LNCaP clone FGC (cell line): ENCODE measurements at regions not wholly inside any gene's neighbourhood (a gene's known extent, or its start where the extent isn't known, plus 50 kb on each side); places are given as distances from the start of the nearest gene placed in this dataset.
"Not testable (repeated sequence)": the region's sequence is repeated elsewhere in the genome, so short reads cannot be mapped to it uniquely, and the experiment has no call there.

Experiments
- DNase-seq: peaks from one replicate; pipeline ENCODE4 v3.0.0-alpha.2; 2011; ENCODE audit warnings: low read depth
- H3K4me3 ChIP-seq: 2 replicates; pipeline ENCODE4 v1.5.1; 2011; ENCODE audit warnings: mild to moderate bottlenecking, low read depth, low read length, control low read depth
- TF ChIP-seq, protein P1 (sequence below): IDR thresholded peaks from 2 replicates; pipeline ENCODE4 v1.5.1; 2012; ENCODE audit warnings: mild to moderate bottlenecking; ENCODE audit not compliant: control insufficient read depth, insufficient read depth; ENCODE audit errors: extremely low read depth

DNA sequence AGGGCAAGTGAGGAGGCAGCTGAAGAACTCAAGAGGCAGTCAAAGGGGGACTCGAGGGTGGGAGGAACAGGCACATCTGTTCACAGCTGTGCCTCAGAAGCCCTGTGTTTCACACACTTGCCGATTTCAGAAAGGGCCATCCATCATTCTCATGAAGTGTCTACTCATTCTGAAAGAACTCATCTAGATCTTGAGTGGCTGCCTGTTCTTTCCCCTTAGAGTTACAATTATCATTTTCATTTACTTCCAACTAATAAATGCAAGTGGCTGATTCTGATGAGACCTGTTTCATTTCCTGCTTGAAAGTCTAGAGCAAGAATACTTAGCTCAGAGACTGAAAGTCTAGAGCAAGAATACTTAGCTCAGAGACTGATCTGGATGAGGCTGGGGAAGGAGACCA, 1145.1 kb downstream of the UQCRFS1 start:
- no peak overlapping the region for H3K4me3 ChIP-seq
- TF ChIP-seq, protein P1, sequence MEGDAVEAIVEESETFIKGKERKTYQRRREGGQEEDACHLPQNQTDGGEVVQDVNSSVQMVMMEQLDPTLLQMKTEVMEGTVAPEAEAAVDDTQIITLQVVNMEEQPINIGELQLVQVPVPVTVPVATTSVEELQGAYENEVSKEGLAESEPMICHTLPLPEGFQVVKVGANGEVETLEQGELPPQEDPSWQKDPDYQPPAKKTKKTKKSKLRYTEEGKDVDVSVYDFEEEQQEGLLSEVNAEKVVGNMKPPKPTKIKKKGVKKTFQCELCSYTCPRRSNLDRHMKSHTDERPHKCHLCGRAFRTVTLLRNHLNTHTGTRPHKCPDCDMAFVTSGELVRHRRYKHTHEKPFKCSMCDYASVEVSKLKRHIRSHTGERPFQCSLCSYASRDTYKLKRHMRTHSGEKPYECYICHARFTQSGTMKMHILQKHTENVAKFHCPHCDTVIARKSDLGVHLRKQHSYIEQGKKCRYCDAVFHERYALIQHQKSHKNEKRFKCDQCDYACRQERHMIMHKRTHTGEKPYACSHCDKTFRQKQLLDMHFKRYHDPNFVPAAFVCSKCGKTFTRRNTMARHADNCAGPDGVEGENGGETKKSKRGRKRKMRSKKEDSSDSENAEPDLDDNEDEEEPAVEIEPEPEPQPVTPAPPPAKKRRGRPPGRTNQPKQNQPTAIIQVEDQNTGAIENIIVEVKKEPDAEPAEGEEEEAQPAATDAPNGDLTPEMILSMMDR, result no peak
- no peak for DNase-seq

DNA sequence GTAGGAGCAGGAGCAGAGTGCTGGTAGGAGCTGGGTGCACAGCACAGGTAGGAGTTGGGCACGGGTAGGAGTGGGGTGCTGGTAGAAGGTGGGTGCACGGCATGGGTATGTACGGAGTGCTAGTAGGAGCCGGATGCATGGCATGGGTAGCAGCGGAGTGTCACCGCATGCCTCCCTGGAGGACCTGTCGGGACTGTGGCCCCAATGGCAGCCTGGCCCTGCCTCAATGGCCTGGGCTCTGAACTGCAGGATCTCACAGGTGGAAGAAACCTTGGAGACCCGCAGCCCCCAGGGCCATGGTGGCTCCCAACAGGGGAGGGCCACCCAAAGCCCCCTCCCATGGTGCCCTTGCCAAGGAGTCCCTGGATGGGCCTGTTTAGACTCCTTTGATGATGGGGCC, 1146.0 kb downstream of the UQCRFS1 start:
- TF ChIP-seq, protein P1, result no peak
- no peak overlapping the region for H3K4me3 ChIP-seq
- no peak for DNase-seq

DNA sequence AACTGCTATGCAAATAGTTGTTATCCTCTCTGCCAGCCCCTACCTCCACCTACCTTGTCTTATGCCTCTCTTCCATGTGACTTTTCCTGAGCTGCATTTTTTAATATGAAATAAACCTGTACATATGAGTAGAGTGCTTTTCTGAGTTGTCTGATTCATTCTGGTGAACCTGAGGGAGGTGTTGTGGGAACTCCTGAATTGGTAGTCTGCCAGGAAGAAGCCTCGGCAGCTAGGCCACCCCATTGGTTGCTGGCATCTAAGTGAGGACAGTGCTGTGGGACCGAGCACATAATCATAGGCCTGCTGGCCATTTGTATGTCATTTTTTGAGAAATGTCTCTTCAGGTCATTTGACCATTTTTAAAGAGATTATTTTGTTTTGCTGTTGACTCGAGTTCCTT, 1146.8 kb downstream of the UQCRFS1 start:
- no peak for DNase-seq
- no peak overlapping the region for H3K4me3 ChIP-seq
- TF ChIP-seq, protein P1, result no peak

DNA sequence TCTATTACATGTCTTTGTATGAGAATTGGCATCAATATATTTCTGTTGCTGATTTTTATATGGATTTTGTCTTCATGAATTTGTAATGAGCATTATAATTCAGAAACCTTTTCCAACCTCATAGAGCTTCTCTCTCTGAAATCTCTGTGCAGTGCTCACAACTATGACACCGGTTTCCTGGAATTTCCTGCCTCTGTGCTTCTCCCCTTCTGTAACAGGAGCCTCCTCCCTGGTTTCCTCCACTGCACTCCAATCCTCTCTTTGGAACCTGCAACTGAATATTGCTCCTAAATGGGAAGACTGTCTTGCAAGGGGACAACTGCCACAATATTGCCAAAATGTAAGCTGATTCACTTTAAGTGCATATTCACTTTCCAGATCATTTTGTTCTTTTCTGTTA, 1147.9 kb downstream of the UQCRFS1 start:
- H3K4me3 ChIP-seq, result no peak overlapping the region
- TF ChIP-seq, protein P1, result no peak
- DNase-seq, result no peak

DNA sequence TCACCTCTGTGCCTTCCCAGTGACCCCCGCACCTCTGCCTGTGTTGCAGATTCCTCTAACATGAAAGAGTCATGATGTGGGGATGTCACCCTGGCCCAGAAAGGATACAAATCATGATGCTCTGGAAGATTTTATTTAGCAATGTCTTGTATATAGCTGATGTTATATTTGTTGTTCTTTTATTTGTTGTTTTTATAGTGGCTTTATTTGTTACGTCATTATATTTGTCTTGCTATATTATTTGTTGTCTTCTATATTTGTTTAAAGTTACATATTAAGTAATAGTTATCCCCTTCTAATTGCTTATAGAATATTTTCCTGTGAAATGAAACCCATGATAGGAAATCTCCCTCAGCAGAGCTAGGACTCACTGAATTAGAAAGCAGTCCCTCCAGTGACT, 1149.2 kb downstream of the UQCRFS1 start:
- TF ChIP-seq, protein P1, result no peak
- no peak for DNase-seq
- no peak overlapping the region for H3K4me3 ChIP-seq

DNA sequence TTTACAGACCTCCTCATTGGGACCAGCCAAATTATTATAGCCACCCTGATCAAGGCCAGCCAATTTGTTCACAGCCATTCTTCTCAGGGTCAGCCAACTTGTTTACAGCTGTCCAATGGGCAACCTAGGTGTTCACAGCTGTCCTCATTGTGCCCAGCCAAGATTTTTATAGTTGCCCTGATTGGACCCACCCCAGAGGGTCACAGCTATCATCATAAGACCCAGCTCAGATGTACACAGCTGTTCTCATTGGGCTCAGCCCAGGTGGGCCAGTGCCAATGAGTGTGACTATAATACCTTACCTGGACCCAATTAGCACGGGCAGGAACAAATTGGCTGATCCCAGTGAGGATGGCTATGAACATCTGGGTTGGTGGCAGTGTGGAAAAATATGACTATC, 1151.8 kb downstream of the UQCRFS1 start:
- no peak overlapping the region for H3K4me3 ChIP-seq
- TF ChIP-seq, protein P1, result no peak
- DNase-seq, result no peak

DNA sequence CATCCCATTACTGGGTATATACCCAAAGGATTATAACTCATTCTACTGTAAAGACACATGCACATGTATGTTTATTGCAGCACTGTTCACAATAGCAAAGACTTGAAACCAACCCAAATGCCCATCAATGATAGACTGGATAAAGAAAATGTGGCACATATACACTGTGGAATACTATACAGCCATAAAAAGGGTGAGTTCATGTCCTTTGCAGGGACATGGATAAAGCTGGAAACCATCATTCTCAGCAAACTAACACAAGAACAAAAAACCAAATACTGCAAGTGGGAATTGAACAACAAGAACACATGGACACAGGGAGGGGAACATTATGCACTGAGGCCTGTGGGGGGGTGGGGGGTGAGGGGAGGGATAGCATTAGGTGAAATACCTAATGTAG, 1155.9 kb downstream of the UQCRFS1 start:
- not testable (repeated sequence) for H3K4me3 ChIP-seq, DNase-seq

DNA sequence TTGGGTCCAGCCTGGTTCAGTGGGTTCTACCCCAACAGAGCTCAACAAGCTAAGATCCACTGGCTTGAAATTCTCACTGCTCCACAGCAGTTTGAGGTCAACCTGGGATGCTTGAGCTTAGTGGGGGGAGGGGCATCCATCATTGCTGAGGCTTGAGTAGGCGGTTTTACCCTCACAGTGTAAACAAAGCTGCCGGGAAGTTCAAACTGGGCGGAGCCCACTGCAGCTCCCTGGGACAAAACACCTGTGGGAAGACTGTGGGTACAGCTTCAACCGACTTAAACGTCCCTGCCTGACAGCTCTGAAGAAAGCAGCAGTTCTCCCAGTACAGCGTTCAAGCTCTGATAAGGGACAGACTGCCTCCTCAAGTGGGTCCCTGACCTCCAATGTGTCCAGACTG, 1161.9 kb downstream of the UQCRFS1 start:
- TF ChIP-seq, protein P1, result no peak
- no peak for DNase-seq
- no peak overlapping the region for H3K4me3 ChIP-seq
